CMK (cell line): ENCODE measurements at regions not wholly inside any gene's neighbourhood (a gene's known extent, or its start where the extent isn't known, plus 50 kb on each side); places are given as distances from the start of the nearest gene placed in this dataset.

Experiments used
- DNase-seq: peaks from one replicate; pipeline ENCODE4 v3.0.0-alpha.2; 2010; ENCODE audit warnings: low read depth

GRCh38 chr11:134555510-134555909 is 143.5 kb upstream of the B3GAT1 start:
- no peak for DNase-seq

- no peak for DNase-seq
Measured at GRCh38 chr11:134554861-134555260, 142.8 kb upstream of the B3GAT1 start.

GRCh38 chr11:134554106-134554505 is 142.1 kb upstream of the B3GAT1 start:
- DNase-seq, result no peak

GRCh38 chr11:134552749-134553148 is 140.7 kb upstream of the B3GAT1 start:
- DNase-seq, result no peak

GRCh38 chr11:134545521-134545920 is 133.5 kb upstream of the B3GAT1 start:
- no peak for DNase-seq

- DNase-seq, result no peak
Measured at GRCh38 chr11:134544095-134544815, 132.2 kb upstream of the B3GAT1 start.

GRCh38 chr11:134543645-134544044 is 131.6 kb upstream of the B3GAT1 start:
- DNase-seq, result no peak

- no peak for DNase-seq
Measured at GRCh38 chr11:134543241-134543640, 131.2 kb upstream of the B3GAT1 start.

- DNase-seq, result no peak
Measured at GRCh38 chr11:134542401-134543165, 130.5 kb upstream of the B3GAT1 start.

- no peak for DNase-seq
Measured at GRCh38 chr11:134541951-134542350, 129.9 kb upstream of the B3GAT1 start.

- DNase-seq, result no peak
Measured at GRCh38 chr11:134541355-134541754, 129.3 kb upstream of the B3GAT1 start.

- DNase-seq, result no peak
Measured at GRCh38 chr11:134539285-134539684, 127.2 kb upstream of the B3GAT1 start.

GRCh38 chr11:134538742-134539141 is 126.7 kb upstream of the B3GAT1 start:
- no peak for DNase-seq

- no peak for DNase-seq
Measured at GRCh38 chr11:134537941-134538340, 125.9 kb upstream of the B3GAT1 start.

- no peak for DNase-seq
Measured at GRCh38 chr11:134537296-134537695, 125.3 kb upstream of the B3GAT1 start.

GRCh38 chr11:134536677-134537076 is 124.6 kb upstream of the B3GAT1 start:
- peak; percentile 21 for DNase-seq

GRCh38 chr11:134536219-134536618 is 124.2 kb upstream of the B3GAT1 start:
- DNase-seq, result no peak

GRCh38 chr11:134535029-134536025 is 123.3 kb upstream of the B3GAT1 start:
- no peak for DNase-seq

GRCh38 chr11:134533511-134533910 is 121.5 kb upstream of the B3GAT1 start:
- no peak for DNase-seq

GRCh38 chr11:134532921-134533421 is 120.9 kb upstream of the B3GAT1 start:
- DNase-seq, result no peak

GRCh38 chr11:134532131-134532920 is 120.3 kb upstream of the B3GAT1 start:
- no peak for DNase-seq
